Body of pancreas (tissue), 4 donors: ENCODE measurements at regions not wholly inside any gene's neighbourhood (a gene's known extent, or its start where the extent isn't known, plus 50 kb on each side); places are given as distances from the start of the nearest gene placed in this dataset.

ENCODE experiments used
- ATAC-seq: fragments of 150-250 bp; one replicate; pipeline ENCODE4 v1.9.1; 2016
- DNase-seq, 4 donors: peaks; one replicate each; pipeline ENCODE4 v3.0.0-alpha.2; 2019
- H3K27ac ChIP-seq, 4 donors: fragments of 200-600 bp; sonication (generic); 1 replicate in 3 of 4; 2 replicates in 1 of 4; pipeline versions ENCODE4 v1.5.1 to v1.6.1; 2016 to 2019; ENCODE audit warnings: mild to moderate bottlenecking in 1 of 4, mixed read lengths in 1 of 4, moderate library complexity in 1 of 4
- H3K27me3 ChIP-seq, 2 donors: fragments of 200-600 bp; sonication (generic); one replicate each; pipeline ENCODE4 v1.6.0; 2016; ENCODE audit warnings: mild to moderate bottlenecking in 1 of 2
- H3K36me3 ChIP-seq, 2 donors: fragments of 200-600 bp; sonication (generic); replicated peaks in 1 of 2; 2 replicates each; pipeline ENCODE4 v1.5.1; 2016; ENCODE audit warnings: low read depth in 2 of 2; ENCODE audit not compliant: insufficient read depth in 1 of 2
- H3K4me1 ChIP-seq: fragments of 200-600 bp; sonication (generic); one replicate; pipeline ENCODE4 v1.6.0; 2016
- H3K4me3 ChIP-seq, 2 donors: fragments of 200-600 bp; sonication (generic); 1 replicate in 1 of 2; 2 replicates in 1 of 2; pipeline ENCODE4 v1.5.1; 2016 to 2019
- H3K9me3 ChIP-seq, 3 donors: fragments of 200-600 bp; sonication (generic); 1 replicate in 2 of 3; 2 replicates in 1 of 3; pipeline ENCODE4 v1.5.1; 2016
- CTCF ChIP-seq, 7 experiments: fragments of 450-650 bp in 4 of 7; fragments of 200-600 bp in 3 of 7; sonication (generic) in 3 of 7; IDR thresholded peaks; one replicate each; pipeline ENCODE4 v1.5.1; 2016 to 2019; ENCODE audit warnings: antibody characterized with exemption in 7 of 7
- POLR2A ChIP-seq, 3 donors: fragments of 450-650 bp; IDR thresholded peaks; one replicate each; pipeline ENCODE4 v1.6.1; 2016; ENCODE audit warnings: antibody characterized with exemption in 3 of 3, mild to moderate bottlenecking in 2 of 3
- WGBS, 2 donors: methylation state at CpG; one replicate each; pipeline ENCODE4 v1.1.5; 2017; 5-methylcytosine and 5-hydroxymethylcytosine counted together
- intact Hi-C: fragments of 100-400 bp; cut with DNase I; formaldehyde crosslinking; loops from one replicate; pipeline ENCODE4 v1.15.1; 2023

GRCh38 chr12:127664901-127665300 is 602.1 kb upstream of the TMEM132C start:
- no peaks in the 10 kb centered on the region for H3K9me3 ChIP-seq
- no peak overlapping the region for H3K4me3 ChIP-seq
- H3K27ac ChIP-seq: no peak overlapping the region
- no peaks in the 10 kb centered on the region for H3K4me1 ChIP-seq
- no peaks in the 10 kb centered on the region for H3K27me3 ChIP-seq
- ATAC-seq (no peak), DNase-seq (no peak)
- WGBS, 2 donors: 46 to 54% methylated on average over 4 of the region's 4 CpGs
- H3K36me3 ChIP-seq: no peaks in the 10 kb centered on the region
- intact Hi-C loops: no loop called here
- TF ChIP-seq POLR2A (IDR thresholded peaks at IDR 0.05): no peak
- no peak for TF ChIP-seq CTCF (IDR thresholded peaks at IDR 0.05)

- 38 to 39% methylated on average over 3 of the region's 3 CpGs for WGBS, 2 donors
- DNase-seq (no peak), ATAC-seq (no peak)
- no peak overlapping the region for H3K4me3 ChIP-seq
- no peaks in the 10 kb centered on the region for H3K36me3 ChIP-seq
- H3K4me1 ChIP-seq: no peaks in the 10 kb centered on the region
- no peaks in the 10 kb centered on the region for H3K9me3 ChIP-seq
- no peak for TF ChIP-seq POLR2A (IDR thresholded peaks at IDR 0.05)
- TF ChIP-seq CTCF (IDR thresholded peaks at IDR 0.05): no peak
- no peaks in the 10 kb centered on the region for H3K27me3 ChIP-seq
- no peak overlapping the region for H3K27ac ChIP-seq
- intact Hi-C loops: no loop called here
Observed at GRCh38 chr12:127667131-127667685, 599.8 kb upstream of the TMEM132C start.

GRCh38 chr12:127670294-127670693 is 596.7 kb upstream of the TMEM132C start:
- ATAC-seq (no peak), DNase-seq (no peak)
- no peak for TF ChIP-seq POLR2A (IDR thresholded peaks at IDR 0.05)
- no peak for TF ChIP-seq CTCF (IDR thresholded peaks at IDR 0.05)
- 78% methylated on average over 5 of the region's 5 CpGs for WGBS, 2 donors
- H3K4me1 ChIP-seq: no peaks in the 10 kb centered on the region
- H3K9me3 ChIP-seq: no peaks in the 10 kb centered on the region
- no peaks in the 10 kb centered on the region for H3K36me3 ChIP-seq
- no peak overlapping the region for H3K27ac ChIP-seq
- H3K4me3 ChIP-seq: no peak overlapping the region
- intact Hi-C loops: no loop called here
- H3K27me3 ChIP-seq: no peaks in the 10 kb centered on the region

GRCh38 chr12:127670796-127671195 is 596.2 kb upstream of the TMEM132C start:
- no peaks in the 10 kb centered on the region for H3K36me3 ChIP-seq
- ATAC-seq (no peak), DNase-seq (no peak)
- no peak for TF ChIP-seq CTCF (IDR thresholded peaks at IDR 0.05)
- TF ChIP-seq POLR2A (IDR thresholded peaks at IDR 0.05): no peak
- intact Hi-C loops: no loop called here
- no peaks in the 10 kb centered on the region for H3K9me3 ChIP-seq
- H3K27me3 ChIP-seq: no peaks in the 10 kb centered on the region
- no peak overlapping the region for H3K4me3 ChIP-seq
- WGBS, 2 donors: 68 to 75% methylated on average over 4 to 5 of the region's 5 CpGs
- H3K4me1 ChIP-seq: no peaks in the 10 kb centered on the region
- H3K27ac ChIP-seq: no peak overlapping the region

GRCh38 chr12:127675936-127676335 is 591.0 kb upstream of the TMEM132C start:
- H3K36me3 ChIP-seq: no peaks in the 10 kb centered on the region
- DNase-seq (no peak), ATAC-seq (no peak)
- H3K27ac ChIP-seq: no peak overlapping the region
- H3K4me3 ChIP-seq: no peak overlapping the region
- H3K9me3 ChIP-seq: no peaks in the 10 kb centered on the region
- no peak for TF ChIP-seq CTCF (IDR thresholded peaks at IDR 0.05)
- TF ChIP-seq POLR2A (IDR thresholded peaks at IDR 0.05): no peak
- no peaks in the 10 kb centered on the region for H3K4me1 ChIP-seq
- 63 to 64% methylated on average over 6 of the region's 6 CpGs for WGBS, 2 donors
- intact Hi-C loops: no loop called here
- no peaks in the 10 kb centered on the region for H3K27me3 ChIP-seq
